ENCODE measurements at regions not wholly inside any gene's neighbourhood (a gene's known extent, or its start where the extent isn't known, plus 50 kb on each side); places are given as distances from the start of the nearest gene placed in this dataset.

GRCh38 chr3:101143012-101143411, 149.8 kb upstream of the ABI3BP start:
- no peak overlapping the region for H3K4me2 ChIP-seq (ENCODE audit: low read depth, low read length)
- no peak overlapping the region for H2BK15ac ChIP-seq (ENCODE audit: low read depth, low read length)
- no peaks in the 10 kb centered on the region for H3K9me1 ChIP-seq (ENCODE audit: insufficient read depth, low read length)
- H4K91ac ChIP-seq (ENCODE audit: insufficient read depth, low read depth, low read length) = no peak overlapping the region
- ATAC-seq (ENCODE audit: low read depth) (no peak), DNase-seq (no peak)
- no peak overlapping the region for H3K9ac ChIP-seq (ENCODE audit: low read depth, low read length)
- no peak overlapping the region for H3K56ac ChIP-seq (ENCODE audit: extremely low read depth, insufficient read depth, low read length)
- dilution Hi-C loops (cut with HindIII; ENCODE audit: low sequenced_read_pairs, unreplicated experiment) = no loop called here
- no peak overlapping the region for H3K27ac ChIP-seq (ENCODE audit: insufficient read depth, low read length)
- no peak for TF ChIP-seq CHD1 (IDR thresholded peaks at IDR 0.05; ENCODE audit: low read depth, low read length)
- TF ChIP-seq ELK1 (IDR thresholded peaks at IDR 0.05; ENCODE audit: borderline replicate concordance, low read depth, low read length) = no peak
- TF ChIP-seq CTCF (conservative IDR thresholded peaks at IDR 0.05; ENCODE audit: low read depth, low read length) = no peak
- no peaks in the 10 kb centered on the region for H4K20me1 ChIP-seq (ENCODE audit: insufficient read depth, low read length)
- no peak overlapping the region for H3K4me3 ChIP-seq (ENCODE audit: insufficient read depth, low read depth, low read length)
- intact Hi-C loops (cut with micrococcal nuclease) = no loop called here
- H2AFZ ChIP-seq (replicated peaks; ENCODE audit: low read length, poor library complexity) = no peak overlapping the region
- no peak overlapping the region for H2BK5ac ChIP-seq (ENCODE audit: low read depth, low read length, poor library complexity, severe bottlenecking)
- no peaks in the 10 kb centered on the region for H3K79me1 ChIP-seq (ENCODE audit: low read depth in 1 of 2, low read length in 2 of 2)
- H2BK20ac ChIP-seq (ENCODE audit: low read depth, low read length) = no peak overlapping the region
- H2AK5ac ChIP-seq (ENCODE audit: low read depth, low read length) = no peak overlapping the region
- H3K36me3 ChIP-seq (ENCODE audit: control insufficient read depth, insufficient read depth, low read length) = no peaks in the 10 kb centered on the region
- no peak overlapping the region for H2BK120ac ChIP-seq (ENCODE audit: low read depth, low read length)
- H3K27me3 ChIP-seq (ENCODE audit: control insufficient read depth, insufficient read depth, low read length) = no peaks in the 10 kb centered on the region
- POLR2A ChIA-PET (ENCODE audit: unreplicated experiment) = no interaction called here
- no peak overlapping the region for H3K14ac ChIP-seq (replicated peaks; ENCODE audit: low read depth, low read length)
- in situ Hi-C loops (cut with MboI; ENCODE audit: low sequenced_read_pairs) = no loop called here
- H4K5ac ChIP-seq (ENCODE audit: low read depth, low read length) = no peak overlapping the region
- H3K9me3 ChIP-seq (ENCODE audit: control insufficient read depth, insufficient read depth, low read length) = no peaks in the 10 kb centered on the region
- CTCF ChIA-PET = no interaction called here
- BruUV-seq (replicated peaks) = no TSS peak
- WGBS, 2 experiments (ENCODE audit: extremely low coverage in 2 of 2, insufficient read length in 1 of 2) = no CpG with 5 or more reads among the region's 3 CpGs
- no peak overlapping the region for H3K18ac ChIP-seq (ENCODE audit: low read depth, low read length)
- H3K23ac ChIP-seq (ENCODE audit: low read depth, low read length) = no peak overlapping the region
- H3K4ac ChIP-seq (ENCODE audit: low read depth, low read length) = no peak overlapping the region
- H3K4me1 ChIP-seq (ENCODE audit: control insufficient read depth, insufficient read depth, low read length) = no peaks in the 10 kb centered on the region
- H2AK9ac ChIP-seq (replicated peaks; ENCODE audit: low read depth, low read length, poor library complexity) = no peak overlapping the region
- H4K8ac ChIP-seq (ENCODE audit: low read depth in 2 of 2, low read length in 2 of 2) = no peak overlapping the region

Measured in IMR-90 (cell line).